Prostate gland (tissue), 2 donors: ENCODE measurements at regions not wholly inside any gene's neighbourhood (a gene's known extent, or its start where the extent isn't known, plus 50 kb on each side); places are given as distances from the start of the nearest gene placed in this dataset.

Experiments
- DNase-seq: peaks from one replicate; pipeline ENCODE4 v3.0.0-alpha.2; 2019; ENCODE audit warnings: low spot score
- H3K27ac ChIP-seq, 2 donors: fragments of 200-600 bp; sonication (generic); 2 replicates each; pipeline ENCODE4 v1.5.1; 2017 to 2019
- H3K27me3 ChIP-seq: fragments of 200-600 bp; sonication (generic); replicated peaks from 2 replicates; pipeline ENCODE4 v1.5.1; 2019; ENCODE audit not compliant: insufficient read depth
- H3K36me3 ChIP-seq, 2 donors: fragments of 200-600 bp; sonication (generic); 1 replicate in 1 of 2; 2 replicates in 1 of 2; pipeline versions ENCODE4 v1.5.1 to v1.8.1; 2017 to 2019
- H3K4me1 ChIP-seq: fragments of 200-600 bp; sonication (generic); replicated peaks from 2 replicates; pipeline ENCODE4 v1.5.1; 2019
- H3K4me3 ChIP-seq, 2 donors: fragments of 200-600 bp; sonication (generic); 2 replicates each; pipeline ENCODE4 v1.5.1; 2017 to 2019
- H3K9me3 ChIP-seq: fragments of 200-600 bp; sonication (generic); 2 replicates; pipeline ENCODE4 v1.5.1; 2017
- POLR2A ChIP-seq: fragments of 450-650 bp; IDR thresholded peaks from one replicate; pipeline ENCODE4 v1.6.1; 2016; ENCODE audit warnings: antibody characterized with exemption, mild to moderate bottlenecking
- POLR2AphosphoS5 ChIP-seq: sonication (generic); formaldehyde crosslinking; IDR thresholded peaks from one replicate; pipeline ENCODE4 v1.6.1; 2017; ENCODE audit warnings: antibody characterized with exemption
- WGBS: methylation state at CpG from one replicate; pipeline ENCODE4 v1.1.5; 2018; 5-methylcytosine and 5-hydroxymethylcytosine counted together
- intact Hi-C: fragments of 100-400 bp; cut with DNase I; formaldehyde crosslinking; loops from one replicate; pipeline ENCODE4 v1.14.2; 2022
- TF ChIP-seq, protein P1 (sequence below), 4 experiments: fragments of 200-600 bp in 2 of 4; fragments of 450-650 bp in 2 of 4; sonication (generic) in 2 of 4; IDR thresholded peaks; 1 replicate in 3 of 4; 2 replicates in 1 of 4; pipeline ENCODE4 v1.5.1; 2016 to 2019; ENCODE audit warnings: antibody characterized with exemption in 4 of 4, mild to moderate bottlenecking in 2 of 4, moderate library complexity in 2 of 4

DNA sequence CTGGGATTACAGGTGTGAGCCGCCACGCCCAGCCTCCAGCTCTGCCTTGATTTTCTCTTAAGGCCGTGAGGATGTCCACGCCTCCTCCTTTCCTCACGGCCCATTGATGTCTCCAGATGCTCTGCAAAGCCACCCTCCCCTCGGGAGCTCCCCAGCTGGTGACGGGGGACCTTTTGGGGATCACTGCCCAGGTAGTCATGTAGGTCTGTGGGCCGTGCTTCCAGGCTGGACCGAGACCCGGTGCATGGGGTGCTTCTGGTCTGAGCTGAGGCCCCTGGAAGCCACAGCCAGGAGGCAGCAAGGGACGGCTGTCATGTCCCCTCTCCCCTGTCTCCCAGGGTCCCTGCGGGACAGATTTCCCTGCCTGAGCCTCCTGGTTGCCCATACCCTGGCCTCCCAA lies 277.8 kb downstream of the SEC14L1 start:
- H3K36me3 ChIP-seq: no peaks in the 10 kb centered on the region
- H3K27ac ChIP-seq: peak overlapping the region in 1 of 2 donors; percentile 80
- no peaks in the 10 kb centered on the region for H3K27me3 ChIP-seq
- no peak overlapping the region for H3K4me3 ChIP-seq
- H3K9me3 ChIP-seq: no peaks in the 10 kb centered on the region
- no peak for DNase-seq
- TF ChIP-seq POLR2AphosphoS5 (no peak), POLR2A (no peak)
- TF ChIP-seq, protein P1, sequence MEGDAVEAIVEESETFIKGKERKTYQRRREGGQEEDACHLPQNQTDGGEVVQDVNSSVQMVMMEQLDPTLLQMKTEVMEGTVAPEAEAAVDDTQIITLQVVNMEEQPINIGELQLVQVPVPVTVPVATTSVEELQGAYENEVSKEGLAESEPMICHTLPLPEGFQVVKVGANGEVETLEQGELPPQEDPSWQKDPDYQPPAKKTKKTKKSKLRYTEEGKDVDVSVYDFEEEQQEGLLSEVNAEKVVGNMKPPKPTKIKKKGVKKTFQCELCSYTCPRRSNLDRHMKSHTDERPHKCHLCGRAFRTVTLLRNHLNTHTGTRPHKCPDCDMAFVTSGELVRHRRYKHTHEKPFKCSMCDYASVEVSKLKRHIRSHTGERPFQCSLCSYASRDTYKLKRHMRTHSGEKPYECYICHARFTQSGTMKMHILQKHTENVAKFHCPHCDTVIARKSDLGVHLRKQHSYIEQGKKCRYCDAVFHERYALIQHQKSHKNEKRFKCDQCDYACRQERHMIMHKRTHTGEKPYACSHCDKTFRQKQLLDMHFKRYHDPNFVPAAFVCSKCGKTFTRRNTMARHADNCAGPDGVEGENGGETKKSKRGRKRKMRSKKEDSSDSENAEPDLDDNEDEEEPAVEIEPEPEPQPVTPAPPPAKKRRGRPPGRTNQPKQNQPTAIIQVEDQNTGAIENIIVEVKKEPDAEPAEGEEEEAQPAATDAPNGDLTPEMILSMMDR (IDR thresholded peaks at IDR 0.05): no peak
- peaks cover 14% of the 10 kb centered on the region for H3K4me1 ChIP-seq
- WGBS: 88% methylated on average over 12 of the region's 12 CpGs
- intact Hi-C loops: no loop called here

DNA sequence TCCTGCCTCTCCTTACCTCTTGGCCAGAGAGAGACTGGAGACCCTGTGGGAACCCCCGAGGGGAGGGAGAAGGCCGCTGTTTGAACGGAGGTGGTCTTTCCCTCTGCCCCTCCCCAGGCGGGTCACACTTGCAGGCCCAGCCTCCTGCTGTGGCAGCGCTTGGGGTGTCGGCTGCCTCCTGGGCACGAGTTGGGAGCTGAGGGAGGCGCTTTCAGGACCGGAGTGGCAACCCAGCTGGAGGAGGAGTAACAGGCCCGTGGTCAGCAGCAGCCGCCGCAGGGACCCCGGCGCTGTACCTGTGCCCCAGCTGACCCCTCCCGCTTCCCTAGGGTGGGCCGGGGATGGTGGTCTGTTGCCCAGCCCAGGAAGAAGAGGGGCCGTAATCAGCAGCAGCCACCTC lies 278.3 kb downstream of the SEC14L1 start:
- H3K27ac ChIP-seq: peak overlapping the region; percentile 12 to 80
- TF ChIP-seq POLR2A (no peak), POLR2AphosphoS5 (no peak)
- TF ChIP-seq, protein P1 (IDR thresholded peaks at IDR 0.05): no peak
- H3K4me3 ChIP-seq: no peak overlapping the region
- 68% methylated on average over 17 of the region's 17 CpGs for WGBS
- intact Hi-C loops: no loop called here
- peaks cover 14% of the 10 kb centered on the region for H3K4me1 ChIP-seq
- no peaks in the 10 kb centered on the region for H3K36me3 ChIP-seq
- H3K27me3 ChIP-seq: no peaks in the 10 kb centered on the region
- H3K9me3 ChIP-seq: no peaks in the 10 kb centered on the region
- DNase-seq: no peak

DNA sequence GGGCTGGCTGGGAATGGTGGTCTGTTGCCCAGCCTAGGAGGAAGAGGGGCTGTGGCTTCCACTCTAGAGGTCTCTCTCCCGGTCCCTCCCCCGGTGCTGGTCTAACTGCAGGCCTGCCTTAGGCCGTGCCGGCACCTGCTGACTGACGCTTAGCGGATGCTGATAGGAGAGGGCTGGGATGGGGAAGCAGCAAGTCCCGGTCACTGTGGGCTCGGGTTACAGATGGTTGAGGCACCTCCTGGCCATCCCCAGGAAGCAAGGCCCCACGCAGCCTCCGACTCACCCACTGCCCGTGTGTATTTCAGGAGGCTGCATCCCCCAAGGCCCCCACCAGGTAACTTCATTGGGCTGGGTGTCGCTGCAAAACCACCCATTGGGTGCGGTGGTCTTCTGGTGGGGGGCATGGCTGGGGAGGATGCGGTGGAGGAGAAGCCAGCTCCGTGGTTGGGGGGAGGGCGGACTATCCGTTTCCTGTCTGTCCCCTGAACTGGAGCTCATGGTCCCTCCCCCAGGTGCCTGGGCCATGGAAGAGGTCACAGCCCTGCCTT lies 278.9 kb downstream of the SEC14L1 start:
- H3K27me3 ChIP-seq: no peaks in the 10 kb centered on the region
- intact Hi-C loops: no loop called here
- no peak overlapping the region for H3K4me3 ChIP-seq
- no peaks in the 10 kb centered on the region for H3K9me3 ChIP-seq
- TF ChIP-seq POLR2A (no peak), POLR2AphosphoS5 (no peak)
- TF ChIP-seq, protein P1 (IDR thresholded peaks at IDR 0.05): no peak
- H3K27ac ChIP-seq: peak overlapping the region; percentile 80 to 90
- peaks cover 16% of the 10 kb centered on the region for H3K4me1 ChIP-seq
- no peaks in the 10 kb centered on the region for H3K36me3 ChIP-seq
- no peak for DNase-seq
- WGBS: 70% methylated on average over 16 of the region's 17 CpGs

DNA sequence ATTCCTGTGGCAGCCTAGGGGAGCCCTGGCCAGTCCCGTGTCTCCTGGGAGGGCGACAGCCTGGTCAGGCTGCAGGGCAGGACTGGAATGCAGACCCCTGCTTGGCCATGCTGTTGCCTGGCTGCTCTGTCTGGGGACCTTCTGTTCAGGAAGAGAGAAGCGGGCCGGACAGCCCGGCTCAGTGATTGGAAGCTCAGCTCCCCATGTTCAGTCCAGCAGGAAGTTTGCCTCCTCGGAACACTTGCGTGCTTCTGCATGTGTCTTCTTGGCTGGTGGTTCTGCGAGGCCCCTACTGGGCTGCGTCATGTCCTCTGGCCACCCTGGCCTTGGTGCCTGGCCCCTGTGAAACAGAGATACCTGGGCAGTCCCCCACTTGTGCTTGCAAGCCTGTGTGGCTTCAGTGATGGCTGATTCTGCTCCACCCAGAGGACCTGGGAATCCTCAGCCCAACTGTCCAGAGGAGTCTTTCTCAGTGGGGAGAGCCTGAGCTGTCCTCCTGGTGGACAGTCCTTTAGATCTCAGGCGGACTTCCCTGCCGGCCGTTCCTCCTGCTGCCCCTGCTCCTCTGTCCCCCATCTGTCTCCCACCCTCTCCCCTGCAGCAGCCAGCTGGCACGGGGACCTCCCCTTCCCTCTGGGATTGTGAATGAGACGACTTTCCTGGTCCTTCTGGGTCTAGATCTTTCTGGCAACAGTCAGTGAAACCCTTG lies 279.5 kb downstream of the SEC14L1 start:
- DNase-seq: no peak
- Histone ChIP-seq H3K9me3 (no peaks in the 10 kb centered on the region), H3K27me3 (no peaks in the 10 kb centered on the region), H3K27ac (peak overlapping the region; percentile 80 to 90), H3K36me3 (no peaks in the 10 kb centered on the region), H3K4me3 (no peak overlapping the region), H3K4me1 (peaks cover 18% of the 10 kb centered on the region)
- intact Hi-C loops: no loop called here
- TF ChIP-seq, protein P1 (IDR thresholded peaks at IDR 0.05): no peak
- TF ChIP-seq POLR2AphosphoS5: no peak
- 40% methylated on average over 10 of the region's 14 CpGs for WGBS
